WERI-Rb-1 (cell line): ENCODE measurements at regions not wholly inside any gene's neighbourhood (a gene's known extent, or its start where the extent isn't known, plus 50 kb on each side); places are given as distances from the start of the nearest gene placed in this dataset.

ENCODE experiments used
- DNase-seq: peaks from one replicate; pipeline ENCODE4 v3.0.0-alpha.2; 2020
- H3K27ac ChIP-seq: fragments of 250-450 bp; sonication (Bioruptor Pico); 2 replicates; pipeline ENCODE4 v1.5.1; 2020; ENCODE audit warnings: mild to moderate bottlenecking, moderate library complexity
- H3K27me3 ChIP-seq: fragments of 250-450 bp; sonication (Bioruptor Pico); 2 replicates; pipeline ENCODE4 v1.5.1; 2021; ENCODE audit warnings: mild to moderate bottlenecking, low read depth, moderate library complexity; ENCODE audit not compliant: insufficient read depth, severe bottlenecking
- H3K36me3 ChIP-seq: fragments of 250-450 bp; sonication (Bioruptor Pico); 2 replicates; pipeline ENCODE4 v1.5.1; 2020; ENCODE audit warnings: mild to moderate bottlenecking, moderate library complexity
- H3K4me3 ChIP-seq: 2 replicates; pipeline ENCODE4 v1.5.1; 2011; ENCODE audit warnings: low read depth, mild to moderate bottlenecking, control low read depth, low read length
- H3K9me3 ChIP-seq: fragments of 250-450 bp; sonication (Bioruptor Pico); 2 replicates; pipeline ENCODE4 v1.5.1; 2021; ENCODE audit warnings: mild to moderate bottlenecking, moderate library complexity; ENCODE audit not compliant: severe bottlenecking
- CTCF ChIP-seq: IDR thresholded peaks from 2 replicates; pipeline ENCODE4 v1.5.1; 2011; ENCODE audit warnings: low read depth, mild to moderate bottlenecking, control low read depth, inconsistent platforms, low read length

GRCh38 chr4:99714179-99714578 lies 56.6 kb upstream of the C4orf54 start:
- Histone ChIP-seq H3K36me3 (no peaks in the 10 kb centered on the region), H3K27ac (no peak overlapping the region), H3K4me3 (no peak overlapping the region), H3K27me3 (no peaks in the 10 kb centered on the region), H3K9me3 (no peaks in the 10 kb centered on the region)
- no peak for DNase-seq
- TF ChIP-seq CTCF = no peak

GRCh38 chr4:99712530-99712929 lies 54.9 kb upstream of the C4orf54 start:
- H3K36me3 ChIP-seq = no peaks in the 10 kb centered on the region
- no peak for DNase-seq
- no peaks in the 10 kb centered on the region for H3K27me3 ChIP-seq
- no peak for TF ChIP-seq CTCF
- no peaks in the 10 kb centered on the region for H3K9me3 ChIP-seq
- H3K27ac ChIP-seq = no peak overlapping the region
- no peak overlapping the region for H3K4me3 ChIP-seq

GRCh38 chr4:99712099-99712498 lies 54.5 kb upstream of the C4orf54 start:
- Histone ChIP-seq H3K4me3 (no peak overlapping the region), H3K9me3 (no peaks in the 10 kb centered on the region), H3K36me3 (no peaks in the 10 kb centered on the region), H3K27me3 (no peaks in the 10 kb centered on the region), H3K27ac (no peak overlapping the region)
- no peak for DNase-seq
- TF ChIP-seq CTCF = no peak

- Histone ChIP-seq H3K4me3 (no peak overlapping the region), H3K27me3 (no peaks in the 10 kb centered on the region), H3K27ac (no peak overlapping the region), H3K9me3 (no peaks in the 10 kb centered on the region), H3K36me3 (no peaks in the 10 kb centered on the region)
- no peak for TF ChIP-seq CTCF
- no peak for DNase-seq
These were observed 54.0 kb upstream of the C4orf54 start for GRCh38 chr4:99711657-99712056.

GRCh38 chr4:99710681-99711345 lies 53.2 kb upstream of the C4orf54 start:
- no peak overlapping the region for H3K27ac ChIP-seq
- H3K9me3 ChIP-seq = no peaks in the 10 kb centered on the region
- no peak for DNase-seq
- H3K36me3 ChIP-seq = no peaks in the 10 kb centered on the region
- TF ChIP-seq CTCF = no peak
- H3K27me3 ChIP-seq = no peaks in the 10 kb centered on the region
- no peak overlapping the region for H3K4me3 ChIP-seq

- no peak overlapping the region for H3K27ac ChIP-seq
- no peak overlapping the region for H3K4me3 ChIP-seq
- H3K27me3 ChIP-seq = no peaks in the 10 kb centered on the region
- no peaks in the 10 kb centered on the region for H3K36me3 ChIP-seq
- TF ChIP-seq CTCF = no peak
- no peak for DNase-seq
- no peaks in the 10 kb centered on the region for H3K9me3 ChIP-seq
These were observed 52.4 kb upstream of the C4orf54 start for GRCh38 chr4:99710020-99710419.
